NCI-H748 (cell line): ENCODE measurements at regions not wholly inside any gene's neighbourhood (a gene's known extent, or its start where the extent isn't known, plus 50 kb on each side); places are given as distances from the start of the nearest gene placed in this dataset.

Experiments
- DNase-seq: peaks from one replicate; lab custom pipeline; 2025; ENCODE audit not compliant: unreplicated experiment; lab: John Stamatoyannopoulos, UW

DNA sequence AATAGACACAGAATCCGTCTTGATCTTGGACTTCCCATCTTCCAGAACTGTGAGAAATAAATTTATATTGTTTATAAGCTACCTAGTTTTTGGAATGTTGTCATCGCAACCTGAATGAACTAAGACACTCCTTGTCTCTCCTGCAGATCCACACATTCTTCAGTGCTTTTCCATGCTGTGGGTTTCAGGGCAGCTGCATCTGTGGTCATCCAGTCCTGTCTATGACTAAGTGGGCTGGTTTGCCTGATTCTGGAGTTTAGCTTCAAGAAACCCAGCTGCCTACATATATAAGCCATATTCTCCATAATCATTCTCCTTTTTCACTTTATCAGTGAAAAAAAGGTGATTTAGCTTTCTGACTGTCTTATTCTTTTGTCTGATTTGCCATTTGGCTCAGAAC lies 170.3 kb upstream of the KIT start:
- no peak for DNase-seq

DNA sequence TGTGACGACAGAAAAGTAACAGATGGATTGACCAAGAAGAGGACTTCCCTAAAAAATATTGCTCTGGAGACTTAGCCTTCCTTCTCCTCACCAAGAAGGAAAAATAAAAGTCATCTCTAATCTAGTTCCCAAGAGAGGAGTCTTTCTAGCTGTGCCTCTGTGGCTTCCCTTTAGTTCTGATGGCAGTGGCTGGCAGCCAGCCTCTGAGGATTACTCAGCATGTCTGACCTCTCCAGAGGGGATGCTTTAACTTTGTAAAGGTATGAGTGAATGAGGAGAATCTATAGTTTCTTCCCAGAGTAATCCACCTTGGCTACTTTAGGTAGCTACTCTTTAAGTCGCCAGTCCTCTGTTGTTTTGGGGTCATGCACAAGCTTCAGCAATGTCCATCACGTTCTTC lies 163.9 kb upstream of the KIT start:
- DNase-seq, result no peak

DNA sequence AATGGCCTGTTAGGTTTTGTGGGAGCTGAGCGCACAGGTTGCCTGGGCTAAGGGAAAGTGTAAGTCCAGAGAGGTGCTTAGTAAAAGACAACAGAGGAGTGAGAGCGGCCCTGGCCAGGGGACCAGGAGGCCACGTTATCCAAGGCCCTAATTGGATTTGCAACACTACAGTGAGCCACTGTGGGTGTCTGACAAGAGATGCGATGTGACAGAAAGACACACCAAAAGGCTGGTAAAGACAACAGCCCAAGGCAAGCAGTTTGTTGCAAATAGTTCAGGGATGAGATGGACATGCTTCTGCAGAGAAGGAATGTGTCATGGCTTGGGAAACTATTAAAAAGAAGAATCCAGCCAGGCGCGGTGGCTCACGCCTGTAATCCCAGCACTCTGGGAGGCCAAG lies 162.7 kb upstream of the KIT start:
- DNase-seq, result no peak

DNA sequence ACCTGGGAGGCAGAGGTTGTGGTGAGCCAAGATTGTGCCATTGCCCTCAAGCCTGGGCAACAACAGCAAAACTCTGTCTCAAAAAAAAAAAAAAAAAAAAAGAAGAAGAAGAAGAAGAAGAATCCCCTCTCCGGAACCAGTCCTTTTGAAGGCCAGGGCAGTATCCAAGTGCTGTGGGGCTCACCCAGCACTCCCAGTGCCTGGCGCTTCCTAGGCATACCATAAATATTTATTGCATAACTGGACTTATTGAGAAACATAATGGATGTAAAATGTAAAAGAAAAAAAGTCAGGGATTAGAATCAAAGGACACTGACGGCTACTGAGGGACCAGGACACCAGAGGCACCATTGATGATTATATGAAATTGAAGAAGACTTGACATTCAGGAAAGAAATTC lies 162.1 kb upstream of the KIT start:
- no peak for DNase-seq

DNA sequence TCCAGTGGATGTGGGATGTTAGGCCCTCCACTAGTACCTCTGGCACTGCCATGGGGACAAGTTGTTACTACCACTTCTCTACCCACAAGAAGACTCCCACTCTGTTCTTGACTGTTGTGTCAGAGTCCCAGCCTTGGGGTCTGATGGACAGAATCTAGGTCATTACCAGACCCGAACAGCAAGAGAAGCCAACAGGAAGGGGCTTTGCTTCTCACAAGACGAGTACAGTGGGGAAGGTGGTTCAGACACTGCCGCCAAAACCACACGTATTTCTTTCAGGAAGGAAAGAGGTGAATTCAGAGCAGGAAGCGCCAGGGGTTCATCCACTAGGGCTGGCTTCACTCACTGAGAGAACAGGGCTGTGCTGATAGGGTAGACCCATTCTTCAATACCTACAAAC lies 161.3 kb upstream of the KIT start:
- DNase-seq, result no peak

DNA sequence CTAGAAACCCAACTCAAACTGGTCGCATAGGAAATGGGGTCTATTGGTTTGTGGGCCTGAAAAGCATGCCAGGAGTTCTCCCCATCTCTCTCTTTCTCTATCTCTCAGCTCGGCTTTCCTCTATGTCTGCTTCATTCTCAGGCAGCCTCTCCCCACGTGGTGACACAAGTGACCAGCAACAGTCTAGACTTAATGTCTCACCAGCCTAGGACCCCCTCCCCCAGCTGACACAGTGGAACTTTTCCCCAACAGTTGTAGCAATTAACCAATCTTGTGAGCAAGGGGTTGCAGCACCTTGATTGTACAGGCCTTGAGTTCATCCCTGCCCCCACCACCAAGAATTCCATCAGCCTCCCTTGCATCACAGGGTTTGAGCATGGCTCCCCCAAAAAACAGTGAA lies 159.8 kb upstream of the KIT start:
- DNase-seq, result no peak

DNA sequence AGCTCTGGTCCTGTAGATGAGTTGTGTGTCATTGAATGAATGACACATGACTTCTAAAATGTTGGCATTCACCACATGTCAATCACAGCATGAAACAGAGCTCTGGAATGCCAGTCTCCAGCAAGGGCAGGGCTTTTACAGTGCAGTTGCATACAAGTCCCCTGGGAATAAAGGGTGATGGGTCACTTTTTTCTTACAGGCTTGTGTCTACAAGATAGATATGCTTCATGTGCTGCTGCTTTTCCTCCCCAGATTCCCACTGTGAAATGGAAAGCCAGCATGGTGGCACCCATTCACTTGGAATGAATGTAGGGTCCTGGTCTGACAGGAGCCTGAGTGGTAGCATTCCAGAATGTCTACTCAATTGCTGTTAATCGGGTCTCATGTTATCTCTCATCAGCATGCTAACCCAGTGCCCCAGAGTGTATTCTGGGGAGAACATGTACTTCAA lies 159.1 kb upstream of the KIT start:
- no peak for DNase-seq

DNA sequence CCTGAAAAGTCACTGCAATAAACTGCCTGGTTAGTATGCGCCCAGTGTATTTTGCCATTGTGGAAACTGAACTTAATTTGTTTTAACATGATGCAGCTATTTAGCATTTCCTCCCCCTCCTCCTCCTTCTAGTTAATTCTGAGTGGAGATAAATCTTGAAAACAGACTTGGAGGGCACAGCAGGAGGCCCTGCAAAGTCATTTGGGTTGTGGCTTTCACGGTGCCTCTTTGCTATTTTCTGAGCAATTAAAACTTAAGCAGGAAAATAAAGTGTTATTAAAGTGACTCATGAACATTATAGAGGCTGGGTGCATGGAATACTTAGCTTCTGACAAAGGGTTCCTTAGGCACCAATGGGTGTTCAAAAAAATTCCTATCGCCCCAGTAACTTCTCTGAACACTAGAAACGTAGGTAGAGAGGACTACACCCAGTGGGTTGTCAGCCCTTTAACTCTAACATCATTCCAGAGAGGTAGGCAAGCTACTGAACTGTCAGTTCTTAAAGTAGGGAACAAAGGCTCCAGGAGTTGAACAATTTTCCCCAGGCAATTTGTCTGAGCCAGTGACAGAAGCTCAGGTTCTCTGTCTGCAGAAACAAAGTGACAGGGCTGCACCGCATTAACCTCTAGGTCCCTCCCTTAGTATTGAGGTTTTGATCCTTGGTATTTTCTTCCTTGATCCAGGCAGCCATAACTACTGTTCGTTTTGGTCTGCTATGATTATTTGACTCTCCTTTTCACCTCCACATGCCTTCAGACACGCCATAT lies 158.3 kb upstream of the KIT start:
- no peak for DNase-seq

DNA sequence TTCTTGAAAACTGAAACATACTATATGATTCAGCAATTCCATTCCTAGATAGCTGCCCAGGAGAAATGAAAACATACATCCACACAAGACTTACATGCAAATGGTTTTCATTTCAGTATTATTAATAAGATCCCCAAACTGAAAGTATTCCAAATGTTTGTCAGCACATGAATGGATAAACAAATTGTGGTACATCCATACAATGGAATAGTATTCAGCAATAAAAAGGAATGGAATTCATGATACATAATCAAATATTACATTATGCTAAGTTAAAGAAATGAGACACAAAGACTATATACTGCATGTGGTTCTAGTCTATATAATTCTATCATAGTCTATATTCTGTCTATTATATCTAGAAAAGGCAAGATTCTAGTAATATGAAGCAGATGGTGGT lies 152.4 kb upstream of the KIT start:
- no peak for DNase-seq

DNA sequence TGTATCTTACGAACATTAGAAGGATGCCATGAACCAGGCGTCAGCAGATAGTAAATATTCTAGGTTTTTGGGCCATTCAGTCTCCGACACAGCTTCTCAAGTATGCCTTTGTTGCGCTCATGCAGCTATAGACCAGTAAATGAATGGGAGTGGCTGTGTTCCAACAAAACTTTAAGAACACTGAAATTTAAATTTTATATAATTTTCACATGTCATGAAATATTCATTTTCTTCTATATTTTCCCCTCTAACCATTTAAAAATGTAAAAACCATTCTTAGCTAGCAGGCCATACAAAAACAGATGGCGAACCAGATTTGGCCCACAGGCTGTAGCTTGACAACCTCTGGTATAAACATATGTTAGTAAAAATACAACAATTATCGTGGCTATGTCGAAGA lies 151.8 kb upstream of the KIT start:
- DNase-seq, result no peak

DNA sequence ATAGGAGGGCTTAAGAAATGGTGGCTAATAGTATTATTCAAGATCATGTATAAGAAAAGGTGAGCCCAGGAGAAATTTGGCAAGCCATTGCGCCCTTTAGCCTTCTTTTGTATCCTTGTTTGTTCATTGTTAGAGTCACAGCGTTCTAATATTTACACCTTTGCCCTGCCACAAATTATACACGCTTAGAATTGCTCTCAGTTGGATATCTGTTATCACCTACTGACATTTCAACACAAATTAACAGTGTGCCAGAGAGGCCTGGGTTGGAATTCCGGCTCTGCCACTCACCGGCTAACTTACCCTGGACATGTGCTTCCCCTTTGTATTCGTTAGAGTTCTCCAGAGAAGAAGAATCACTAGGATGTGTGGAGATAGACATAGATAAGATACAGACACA lies 148.7 kb upstream of the KIT start:
- no peak for DNase-seq

DNA sequence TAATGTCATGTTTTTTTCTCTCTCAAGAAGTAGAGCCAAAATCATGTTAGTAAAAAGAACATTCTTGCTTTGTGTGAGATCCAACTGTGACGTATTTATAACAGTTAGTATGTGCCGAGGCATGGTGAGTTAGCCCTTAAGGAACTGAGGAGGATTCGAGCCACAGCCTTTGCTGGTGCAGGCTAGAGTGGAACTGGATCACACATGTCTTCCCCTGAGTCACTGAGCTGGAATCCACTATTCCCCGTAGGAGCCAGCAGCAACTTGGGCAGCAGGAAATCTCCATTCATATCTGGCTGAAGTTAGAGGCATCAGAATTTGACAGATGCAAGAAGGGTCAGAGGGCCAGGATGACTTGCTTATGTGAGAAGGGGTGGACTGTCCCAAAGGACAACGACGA lies 144.6 kb upstream of the KIT start:
- no peak for DNase-seq

DNA sequence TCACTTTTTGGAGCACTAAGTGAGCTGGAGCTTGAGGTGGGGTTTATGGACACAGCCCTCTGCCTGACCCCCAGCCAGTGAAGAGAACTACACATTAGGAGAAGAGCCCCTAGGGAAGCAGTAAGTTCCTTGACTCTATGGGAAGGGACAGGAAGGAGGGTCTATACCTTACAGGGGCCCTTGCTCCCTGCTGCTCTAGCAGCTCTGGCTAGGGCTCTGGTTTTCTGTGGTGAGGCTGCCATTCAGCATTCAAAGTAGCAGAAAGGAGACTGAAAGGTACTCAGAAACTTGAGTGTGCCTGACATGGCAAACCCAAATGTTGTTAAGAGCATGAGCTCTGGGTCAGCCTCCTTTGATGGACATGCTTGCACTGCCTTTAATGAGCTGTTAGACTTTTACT lies 144.0 kb upstream of the KIT start:
- no peak for DNase-seq

DNA sequence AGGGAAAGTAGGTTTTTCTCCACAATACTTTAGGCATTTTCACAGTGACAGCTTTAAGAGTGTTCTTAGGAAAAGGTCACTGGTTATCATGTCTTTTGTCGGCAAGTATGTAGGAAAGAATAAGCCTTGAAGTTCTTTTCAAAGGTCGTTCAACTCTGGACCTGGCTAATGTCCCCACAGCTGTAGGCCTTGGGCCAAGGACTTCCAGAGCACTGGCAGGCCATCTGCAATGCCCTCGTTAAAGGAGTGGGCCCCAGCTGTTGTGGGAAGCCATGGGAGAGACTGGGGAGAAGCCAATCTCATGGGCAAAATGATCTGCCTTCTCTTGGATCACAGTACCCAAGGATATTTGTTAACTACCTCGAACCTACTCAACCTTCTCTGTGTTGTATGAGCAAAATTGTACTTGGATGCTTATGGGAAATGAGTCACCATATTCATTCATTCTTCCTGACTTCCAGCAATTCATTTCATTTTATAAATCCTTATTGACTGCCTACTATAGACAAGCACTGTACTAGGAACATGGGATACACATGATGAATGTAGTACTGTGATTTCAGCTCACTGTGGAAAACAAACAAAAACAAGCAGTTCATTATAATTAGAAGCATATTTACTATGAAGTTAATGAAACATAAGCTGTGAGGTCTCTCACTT lies 141.1 kb upstream of the KIT start:
- DNase-seq, result no peak

DNA sequence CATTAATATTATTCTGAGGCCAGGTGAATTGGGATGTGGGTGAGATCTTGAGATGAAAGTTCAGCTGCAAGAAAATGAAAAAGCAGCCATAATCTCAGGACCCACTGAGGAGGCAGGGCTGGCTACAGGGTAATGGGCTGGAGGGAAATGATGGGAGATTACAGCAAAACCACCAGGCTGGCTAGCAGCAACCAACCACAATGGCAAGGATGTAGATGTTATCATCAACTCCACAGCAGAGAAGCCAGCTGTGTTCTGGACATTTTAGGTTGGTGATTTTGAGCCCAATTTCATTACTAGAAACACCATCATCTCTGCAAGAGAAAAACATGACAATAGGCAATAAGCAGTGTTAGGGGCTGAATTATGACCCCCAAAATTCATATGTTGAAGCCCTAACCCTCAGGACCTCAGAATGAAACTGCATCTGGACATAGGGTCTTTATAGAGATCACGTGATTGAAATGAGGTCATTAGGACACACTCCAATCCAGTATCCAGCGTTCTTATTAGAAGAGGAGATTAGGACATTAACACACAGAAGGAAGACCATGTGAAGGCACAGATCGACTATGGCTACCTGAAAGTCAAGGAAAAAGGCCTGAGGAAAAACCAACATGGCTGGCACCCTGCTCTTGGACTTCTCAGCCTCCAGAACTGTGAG lies 139.8 kb upstream of the KIT start:
- DNase-seq, result no peak

DNA sequence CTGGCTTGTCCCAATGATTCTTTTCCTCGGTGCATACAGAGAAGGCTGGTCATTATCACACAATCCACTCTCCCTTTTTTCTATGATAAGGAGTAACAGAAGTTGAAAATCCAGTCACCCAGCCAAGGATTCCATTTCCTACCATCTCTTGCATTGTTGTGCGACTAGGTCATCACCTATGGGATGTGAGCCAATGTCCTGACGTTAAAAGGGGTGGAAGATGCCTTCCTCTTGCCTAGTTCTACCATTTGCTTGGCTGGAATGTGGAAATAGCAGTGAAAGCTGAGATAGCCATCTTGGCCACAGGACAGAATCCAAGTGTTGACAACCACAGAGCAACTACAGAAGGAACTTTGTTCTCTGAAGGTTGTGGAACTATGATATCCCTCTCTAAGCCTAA lies 132.2 kb upstream of the KIT start:
- DNase-seq, result no peak

DNA sequence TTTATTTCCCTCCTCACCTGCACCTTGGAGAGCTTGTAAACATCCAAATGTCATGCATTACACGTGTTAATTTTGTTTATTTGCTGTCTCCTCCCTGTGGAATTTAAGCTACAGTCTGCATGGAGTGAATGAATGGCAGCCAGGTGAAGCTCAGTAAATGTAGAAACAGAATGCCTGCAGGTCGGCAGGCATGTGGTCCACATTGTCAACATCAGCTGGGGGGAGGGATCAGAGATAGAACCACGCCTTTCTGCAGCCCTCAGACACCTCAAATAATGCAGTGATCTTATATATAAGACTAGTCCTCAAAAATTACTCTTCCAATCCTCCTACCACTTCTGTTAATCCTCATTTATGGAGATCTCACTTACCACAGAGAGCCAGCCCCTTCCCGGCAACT lies 131.2 kb upstream of the KIT start:
- peak; percentile 70 for DNase-seq

DNA sequence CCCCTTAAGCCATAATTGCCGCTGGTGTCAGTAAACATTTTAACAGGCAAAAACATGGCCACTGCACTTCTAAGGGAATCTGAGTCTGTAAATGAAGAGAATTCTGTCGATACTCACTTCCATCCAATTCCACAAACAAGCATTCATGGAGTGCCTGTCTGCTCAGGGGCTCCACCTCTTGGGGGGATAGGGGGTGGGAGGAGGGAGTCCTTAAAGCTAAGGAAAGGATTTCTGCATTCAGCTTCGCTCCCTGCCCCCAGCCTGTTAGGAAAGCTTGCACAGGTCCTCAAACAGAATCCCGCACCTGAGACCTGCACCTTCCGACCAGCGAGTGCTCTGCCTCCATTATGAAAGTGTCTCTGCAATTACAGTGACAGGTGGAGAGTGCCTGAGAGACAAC lies 130.2 kb upstream of the KIT start:
- peak; percentile 80 for DNase-seq

DNA sequence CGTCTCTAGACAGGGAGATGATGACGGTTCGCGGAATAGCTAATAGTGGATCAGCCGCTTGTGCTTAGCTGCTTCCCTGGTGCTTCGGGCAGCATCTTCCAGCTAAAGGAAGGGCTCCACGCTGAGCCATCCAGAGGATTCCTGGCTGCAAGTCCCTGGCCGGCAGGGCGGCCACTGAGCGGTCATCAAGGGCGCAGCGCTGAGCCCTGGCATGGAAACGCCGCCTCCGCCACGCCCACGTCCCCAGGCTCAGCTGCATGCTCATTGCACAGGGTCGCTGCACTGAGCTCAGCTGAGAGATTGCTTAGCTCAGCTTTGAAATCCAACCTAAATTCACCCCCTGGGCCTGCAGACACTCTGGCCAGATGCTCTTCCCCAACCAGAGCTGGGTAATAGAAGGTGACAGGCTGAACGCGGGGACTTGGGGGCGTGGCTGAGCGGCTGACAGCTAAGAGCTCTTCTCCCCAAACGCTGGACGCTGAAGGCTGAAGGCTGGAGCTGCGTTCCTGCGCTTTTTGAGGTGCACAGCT lies 118.2 kb upstream of the KIT start:
- DNase-seq, result peak; percentile 86

DNA sequence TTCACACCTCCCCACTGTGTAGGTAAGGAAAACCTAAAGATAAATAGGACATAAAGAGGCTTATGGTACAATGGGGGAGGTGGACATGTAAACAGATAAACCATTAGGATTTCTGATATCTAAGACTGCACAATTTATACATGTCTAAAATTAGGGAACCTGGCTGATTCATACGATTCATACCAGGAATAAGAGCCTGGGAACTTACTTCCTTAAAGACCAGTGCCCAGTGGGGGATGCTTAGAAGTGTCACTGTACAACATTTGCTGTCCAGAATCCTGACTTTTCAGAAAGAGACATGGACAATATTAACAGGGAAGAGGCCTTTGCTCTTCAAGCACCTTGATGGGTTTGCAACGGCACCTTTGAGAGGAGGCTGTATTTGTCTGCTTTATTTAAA lies 116.8 kb upstream of the KIT start:
- no peak for DNase-seq

DNA sequence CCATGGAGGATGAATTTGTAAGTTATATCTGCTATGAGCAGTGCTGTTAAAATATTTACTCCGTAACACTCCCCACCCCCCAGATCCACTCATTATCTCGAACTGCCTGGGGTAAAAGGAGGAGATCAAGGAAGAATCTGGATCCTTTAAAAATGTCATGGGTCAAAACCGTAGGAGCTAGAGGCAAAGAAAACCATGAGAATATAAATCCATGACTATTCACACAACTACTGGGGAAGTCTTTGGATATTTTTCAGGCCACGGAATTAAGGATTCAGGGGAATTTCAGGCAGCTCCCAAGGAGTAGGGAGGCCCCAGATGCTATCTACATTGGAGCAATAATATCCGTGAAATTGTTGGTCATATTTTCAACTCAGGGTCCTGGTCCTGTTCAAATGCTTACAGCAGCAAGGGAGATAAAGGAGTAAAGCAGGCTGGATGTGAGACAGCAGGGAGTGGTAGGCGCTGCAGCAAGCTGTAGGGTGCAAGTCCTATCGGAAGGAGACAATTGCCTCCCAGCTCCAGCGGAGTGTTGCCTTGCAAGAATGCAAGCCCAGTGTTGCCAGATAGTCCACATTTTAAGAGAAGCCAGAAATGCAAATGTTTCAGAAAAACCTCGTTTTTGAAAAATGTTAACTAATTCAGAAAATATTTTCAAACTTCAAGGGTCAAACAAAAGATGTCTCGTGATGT lies 116.2 kb upstream of the KIT start:
- no peak for DNase-seq

DNA sequence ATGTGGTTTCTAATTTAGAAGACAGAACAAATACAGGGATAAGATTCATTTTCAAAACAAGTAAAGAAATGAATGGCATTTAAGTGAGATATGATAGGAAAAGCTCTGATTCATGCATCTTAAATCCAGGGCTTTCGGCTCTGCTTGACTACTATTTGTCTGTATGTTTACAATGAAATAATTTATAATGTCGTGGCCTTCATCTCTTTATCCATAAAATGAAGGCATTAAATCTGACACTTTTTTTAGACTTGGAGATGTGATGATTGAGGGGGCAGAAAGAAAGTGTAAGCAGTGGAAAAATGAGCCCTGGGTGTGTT lies 115.7 kb upstream of the KIT start:
- no peak for DNase-seq
